GM18907 (cell line): ENCODE measurements at regions not wholly inside any gene's neighbourhood (a gene's known extent, or its start where the extent isn't known, plus 50 kb on each side); places are given as distances from the start of the nearest gene placed in this dataset.
"Not testable (repeated sequence)": the region's sequence is repeated elsewhere in the genome, so short reads cannot be mapped to it uniquely, and the experiment has no call there.

Experiments used
- ATAC-seq: cut with Tn5 transposase; IDR thresholded peaks from one replicate; pipeline ENCODE4 v1.9.1; 2021; ENCODE audit warnings: mild to moderate bottlenecking, moderate library complexity; ENCODE audit not compliant: unreplicated experiment

DNA sequence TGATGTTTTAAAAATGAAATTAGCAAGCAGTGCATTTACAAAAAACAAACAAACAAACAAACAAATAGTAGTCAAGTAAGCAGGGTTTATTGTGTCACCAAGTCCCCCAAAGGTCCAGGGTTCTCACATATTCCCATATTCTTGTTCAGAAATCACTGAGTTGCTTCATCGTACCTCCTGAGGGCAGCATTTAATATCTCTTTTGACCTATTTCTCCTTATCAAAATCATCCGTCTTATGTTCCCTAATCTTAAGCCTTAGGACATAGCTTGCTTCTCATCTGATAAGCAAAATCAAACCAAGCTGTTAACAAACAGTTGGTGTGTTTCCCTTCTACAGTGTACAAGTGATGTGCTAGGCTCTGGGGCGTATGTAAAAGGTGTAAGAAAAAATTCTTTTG, 109.5 kb upstream of the MAN2A1 start:
- no peak for ATAC-seq

DNA sequence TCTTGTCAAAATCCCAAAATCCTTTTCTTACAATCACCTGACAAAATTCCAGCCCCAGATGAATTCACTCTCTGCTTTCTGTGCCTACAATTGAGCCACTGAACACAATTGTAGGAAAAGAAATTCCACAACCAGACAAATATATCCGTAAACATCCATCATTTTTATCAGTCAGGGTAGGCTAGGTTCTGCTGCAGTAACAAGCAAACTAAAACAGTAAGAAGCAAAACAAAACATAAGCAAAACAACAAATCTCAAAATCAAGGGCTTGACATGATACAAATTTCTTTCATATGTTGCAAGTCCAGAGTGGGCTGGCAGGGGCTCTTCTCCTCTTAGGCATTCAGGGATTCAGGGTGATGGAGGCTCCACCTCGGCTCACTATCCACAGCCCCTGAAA, 114.2 kb upstream of the MAN2A1 start:
- ATAC-seq, result no peak

DNA sequence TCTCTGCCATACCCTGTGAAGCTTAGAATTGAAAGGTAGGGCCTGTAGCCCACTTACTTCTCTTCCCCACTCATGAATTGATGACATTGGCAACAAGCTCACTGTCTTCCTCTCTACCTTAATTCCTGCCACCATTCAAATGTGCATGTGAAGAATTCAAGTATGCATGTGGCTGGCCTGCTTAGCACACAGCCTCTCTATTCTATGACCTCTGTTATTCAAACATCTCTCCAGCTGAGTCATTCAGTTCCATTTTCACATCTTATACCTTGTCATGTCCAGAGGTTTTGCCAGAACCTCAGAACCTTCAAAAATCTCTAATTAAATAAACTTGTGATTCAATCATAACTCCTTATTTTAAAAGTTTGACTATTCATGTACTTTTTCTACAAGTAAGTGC, 114.7 kb upstream of the MAN2A1 start:
- ATAC-seq, result no peak

DNA sequence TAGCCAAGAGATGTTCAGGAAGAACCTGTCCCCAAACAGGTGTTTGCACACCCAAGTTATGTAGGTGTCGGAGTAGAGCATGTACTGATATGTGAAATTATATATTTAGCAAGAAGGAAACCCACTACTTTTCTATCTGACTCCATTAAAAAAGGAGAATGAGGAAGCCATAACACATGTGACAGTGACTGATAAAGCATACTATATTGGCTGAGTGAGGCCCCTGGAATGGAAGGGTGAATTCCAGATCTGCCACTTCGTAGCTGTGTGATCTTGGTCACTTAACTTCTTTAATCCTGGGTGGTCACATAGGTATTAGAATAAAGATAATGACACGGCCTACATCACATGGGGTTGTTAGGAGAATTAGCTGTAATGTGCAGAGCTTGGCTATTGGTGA, 116.0 kb upstream of the MAN2A1 start:
- ATAC-seq, result no peak

DNA sequence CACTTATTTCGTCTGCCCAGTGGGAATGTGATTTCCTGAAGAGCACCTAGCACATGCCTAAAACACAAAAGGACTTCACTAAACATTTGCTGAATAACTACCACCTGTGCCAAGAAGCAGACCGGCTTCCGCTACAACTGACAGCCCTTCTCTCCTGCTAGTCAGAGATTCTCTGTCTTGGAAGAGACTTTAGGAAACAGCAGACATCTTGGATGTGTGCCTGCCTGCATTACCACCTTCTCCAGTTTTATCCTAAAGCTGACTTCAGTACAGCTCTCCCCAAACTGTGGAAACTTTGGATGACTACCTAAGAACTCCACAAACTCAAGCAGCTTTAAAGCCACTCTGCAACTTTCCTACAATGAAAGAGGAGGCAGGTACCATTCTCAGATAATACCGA, 116.5 kb upstream of the MAN2A1 start:
- ATAC-seq, result no peak

DNA sequence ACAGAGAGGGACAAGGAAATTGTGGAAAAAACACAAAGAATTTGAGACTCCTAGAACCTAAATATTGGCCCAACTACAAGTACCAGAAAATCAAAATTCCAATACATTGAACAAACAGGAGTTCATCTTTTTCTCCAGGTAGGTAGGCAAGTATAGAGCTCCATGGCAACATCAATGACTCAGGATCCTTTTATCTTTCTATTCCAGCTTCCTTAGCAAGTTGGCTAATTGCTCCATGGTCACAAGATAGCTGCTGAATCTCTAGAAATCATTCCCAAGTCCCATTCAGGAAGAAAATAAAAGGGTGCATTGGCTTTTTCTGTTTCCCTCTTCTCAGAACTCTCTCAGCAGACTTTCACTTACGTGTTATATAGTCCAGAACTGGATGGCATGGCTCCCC, 117.9 kb upstream of the MAN2A1 start:
- ATAC-seq, result no peak

DNA sequence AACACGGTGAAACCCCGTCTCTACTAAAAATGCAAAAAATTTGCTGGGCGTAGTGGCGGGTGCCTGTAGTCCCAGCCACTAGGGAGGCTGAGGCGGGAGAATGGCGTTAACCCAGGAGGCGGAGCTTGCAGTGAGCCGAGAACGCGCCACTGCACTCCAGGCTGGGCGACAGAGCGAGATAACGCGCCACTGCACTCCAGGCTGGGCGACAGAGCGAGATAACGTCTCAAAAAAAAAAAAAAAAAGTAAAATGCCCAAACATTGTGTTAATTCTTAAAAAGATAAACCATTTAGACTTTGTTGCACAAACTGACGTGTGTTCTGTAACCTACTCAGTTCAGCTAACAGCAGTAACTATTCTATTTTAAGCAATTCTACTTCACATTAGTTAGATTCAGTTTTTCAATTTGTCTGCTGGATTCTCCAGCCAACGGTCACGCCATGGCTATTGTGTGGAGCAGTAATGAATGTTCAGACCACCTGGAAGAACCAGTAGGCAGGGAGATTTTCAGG, 119.3 kb upstream of the MAN2A1 start:
- ATAC-seq, result no peak

DNA sequence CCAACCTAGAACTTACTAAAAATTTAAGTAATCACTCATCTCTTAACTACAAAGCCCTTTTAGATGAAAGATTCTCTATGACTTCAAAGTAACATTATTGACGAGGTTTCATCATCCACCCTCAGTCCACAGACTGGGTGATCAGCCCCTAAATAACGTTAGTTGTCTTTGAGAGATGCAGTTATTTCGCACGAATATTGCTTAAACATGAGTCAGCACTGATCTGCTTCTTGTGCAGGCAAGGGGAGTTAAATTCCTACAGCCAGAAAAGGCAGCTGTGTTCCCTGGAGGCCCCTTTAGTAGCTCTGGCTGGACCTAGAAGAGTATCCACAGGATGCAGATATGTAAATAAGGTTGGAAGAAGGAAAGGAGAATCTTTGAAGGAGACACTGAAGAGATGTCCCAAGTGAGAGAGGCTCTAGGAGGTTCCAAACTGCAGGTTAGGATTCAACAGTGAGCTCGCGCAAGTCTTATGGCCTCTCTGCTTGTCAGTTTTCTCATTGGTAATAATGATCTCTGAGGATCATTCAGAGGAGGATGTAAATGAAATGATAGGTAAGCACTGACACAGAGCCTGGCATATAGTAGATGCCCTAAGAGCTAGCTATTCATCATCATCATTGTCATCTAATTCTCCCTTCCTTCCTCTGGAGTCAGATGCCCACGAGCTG, 122.2 kb upstream of the MAN2A1 start:
- no peak for ATAC-seq

DNA sequence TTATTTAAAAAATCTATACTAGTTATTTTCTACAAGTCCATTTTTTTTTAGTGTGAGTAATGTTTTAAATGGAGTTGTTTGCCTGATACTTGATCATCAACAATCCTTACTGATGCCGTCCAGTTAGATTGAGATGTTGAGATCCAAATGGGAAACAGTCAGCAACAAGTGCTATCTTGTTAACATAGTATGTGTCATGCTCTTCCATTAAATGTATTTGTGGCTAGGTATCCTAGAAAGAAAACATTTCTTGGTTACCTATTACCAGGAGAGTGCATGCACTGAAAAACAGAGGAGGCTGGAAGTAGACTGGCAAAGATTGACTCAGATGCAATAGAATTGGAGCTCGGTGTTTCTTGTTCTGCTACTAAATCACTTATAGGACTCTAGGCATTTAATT, 123.4 kb upstream of the MAN2A1 start:
- no peak for ATAC-seq

DNA sequence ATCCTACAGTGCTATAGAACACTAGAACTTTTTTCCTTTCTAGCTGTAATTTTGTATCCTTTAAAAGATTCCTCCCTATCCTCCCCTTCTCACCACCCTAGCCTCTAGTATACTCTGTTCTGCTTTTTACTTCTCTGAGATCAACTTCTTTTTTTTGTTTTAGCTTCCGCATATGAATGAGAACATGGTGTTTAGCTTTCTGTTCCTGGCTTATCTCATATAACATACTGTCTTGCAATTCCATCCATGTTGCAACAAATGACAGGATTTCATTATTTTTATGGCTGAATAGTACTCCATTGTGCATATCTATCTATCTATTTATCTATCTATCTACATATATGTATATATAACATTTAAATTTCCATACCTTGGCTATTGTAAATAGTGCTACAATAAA, 126.0 kb upstream of the MAN2A1 start:
- no peak for ATAC-seq

DNA sequence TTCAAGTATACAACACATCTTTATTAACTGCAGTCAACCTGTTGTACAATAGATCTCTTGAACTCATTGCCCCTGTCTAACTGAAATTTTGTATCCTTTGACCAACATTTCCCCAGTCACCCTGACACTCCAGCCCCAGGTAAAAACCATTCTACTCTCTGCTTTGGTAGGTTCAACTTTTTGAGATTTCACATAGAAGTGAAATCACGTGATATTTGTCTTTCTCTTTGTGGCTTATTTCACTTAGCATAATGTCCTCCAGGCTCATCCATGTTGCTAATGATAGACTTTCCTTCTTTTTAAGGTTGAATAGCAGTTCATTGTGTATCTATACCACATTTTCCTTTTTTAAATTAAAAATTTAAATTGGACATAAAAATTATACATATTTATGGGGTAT, 126.5 kb upstream of the MAN2A1 start:
- no peak for ATAC-seq

DNA sequence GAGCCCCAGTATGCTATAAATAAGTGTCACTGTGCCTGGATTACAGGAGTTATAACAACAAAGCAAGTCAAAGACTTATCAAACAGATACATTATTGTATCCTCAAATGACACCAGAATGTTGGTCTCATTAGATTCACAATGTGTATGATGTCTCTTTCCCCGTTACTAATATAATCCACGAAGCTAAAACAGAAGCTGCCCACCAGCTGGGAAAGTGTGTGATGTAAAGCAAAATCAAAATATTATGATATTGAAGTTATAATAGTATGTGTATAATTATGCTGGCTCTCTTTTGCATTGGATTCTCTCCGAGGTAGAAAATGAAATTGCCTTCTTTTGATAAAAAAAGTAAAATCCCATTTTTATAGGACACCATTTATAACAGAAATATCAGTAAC, 127.3 kb upstream of the MAN2A1 start:
- no peak for ATAC-seq

DNA sequence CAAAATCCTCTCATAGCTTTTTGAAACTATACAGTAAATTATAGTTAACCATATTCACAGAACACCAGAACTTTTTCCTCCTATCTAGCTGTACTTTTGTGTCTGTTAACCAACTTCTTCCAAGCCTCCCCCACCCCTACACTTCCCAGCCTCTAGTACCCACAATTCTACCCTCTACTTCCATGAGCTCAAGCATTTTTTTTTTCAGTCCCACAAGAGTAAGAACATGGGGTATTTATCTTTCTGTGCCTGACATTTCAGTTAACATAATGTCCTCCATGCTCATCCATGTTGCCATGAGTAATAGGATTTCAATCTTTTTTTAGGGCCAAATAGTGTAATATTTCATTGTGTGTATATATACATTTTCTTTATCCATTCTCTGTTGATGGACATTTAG, 128.3 kb upstream of the MAN2A1 start:
- ATAC-seq, result no peak

DNA sequence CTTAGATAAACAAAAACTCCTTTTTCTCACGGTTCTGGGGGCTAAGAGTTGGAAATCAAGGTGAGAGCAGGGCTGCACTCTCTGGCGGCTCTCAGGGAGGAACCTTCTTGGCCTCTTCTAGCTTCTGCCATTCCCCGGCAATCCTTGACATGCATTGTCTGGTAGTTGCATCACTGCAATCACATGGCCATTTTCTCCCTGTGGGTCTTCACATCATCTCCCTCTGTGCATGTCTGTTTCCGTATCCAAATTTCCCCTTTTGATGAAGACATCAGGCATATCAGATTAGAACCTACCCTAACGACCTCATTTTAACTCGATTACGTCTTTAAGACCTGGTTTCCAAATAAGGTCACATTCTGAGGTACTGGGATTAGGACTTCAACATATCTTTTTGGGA, 129.2 kb upstream of the MAN2A1 start:
- ATAC-seq, result no peak

DNA sequence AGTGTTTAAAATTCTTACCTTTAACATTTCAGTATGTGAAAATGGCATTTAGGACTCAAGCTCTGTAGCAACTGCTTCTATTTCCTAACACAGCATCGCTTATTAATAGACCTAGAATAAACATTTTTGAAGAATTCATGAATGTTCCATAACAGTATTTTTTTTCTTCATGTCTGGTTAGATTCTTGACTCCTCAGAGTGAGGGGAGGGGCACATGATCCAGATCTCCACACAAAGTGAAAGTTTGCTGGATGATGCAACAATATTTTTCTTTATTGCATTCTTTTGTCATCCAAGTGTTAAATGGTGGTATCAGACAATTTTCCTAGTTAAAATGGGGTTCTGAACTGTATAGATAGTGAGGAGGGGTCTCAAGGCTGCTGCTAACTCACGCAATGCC, 130.8 kb upstream of the MAN2A1 start:
- ATAC-seq, result no peak

DNA sequence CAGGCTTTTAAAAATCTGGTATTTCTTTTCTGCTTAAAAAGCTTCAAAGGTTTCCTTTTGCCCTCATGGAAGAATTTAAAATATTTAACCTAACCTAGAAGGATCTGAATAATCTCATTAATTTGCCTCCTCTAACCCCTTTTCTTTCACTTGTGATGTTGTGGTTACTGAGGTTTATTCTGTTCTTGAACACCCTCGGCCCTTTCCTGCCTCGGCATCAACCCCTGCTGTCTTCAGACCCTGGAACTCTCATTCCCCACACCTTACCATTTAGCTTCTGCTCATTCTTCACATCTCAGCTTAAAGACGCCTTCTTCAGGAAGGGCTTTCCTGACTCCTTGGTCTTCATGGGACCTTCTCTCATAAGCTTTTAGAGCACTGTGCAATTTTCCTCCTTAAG, 131.4 kb upstream of the MAN2A1 start:
- ATAC-seq, result no peak

DNA sequence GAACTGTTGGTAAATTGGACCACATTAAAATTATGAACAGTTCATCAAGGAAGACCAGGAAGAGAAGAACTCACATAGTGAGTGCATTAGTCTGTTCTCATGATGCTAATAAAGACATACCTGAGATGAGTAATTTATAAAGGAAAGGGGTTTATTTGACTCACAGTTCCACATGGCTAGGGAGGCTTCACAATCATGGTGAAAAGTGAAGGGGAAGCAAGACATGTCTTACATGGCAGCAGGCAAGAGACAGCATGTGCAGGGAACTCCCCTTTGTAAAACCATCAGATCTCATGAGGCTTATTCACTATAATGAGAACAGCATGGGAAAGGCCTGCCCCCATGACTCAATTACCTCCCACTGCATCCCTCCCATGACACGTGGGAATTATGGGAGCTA, 135.9 kb upstream of the MAN2A1 start:
- ATAC-seq, result no peak

DNA sequence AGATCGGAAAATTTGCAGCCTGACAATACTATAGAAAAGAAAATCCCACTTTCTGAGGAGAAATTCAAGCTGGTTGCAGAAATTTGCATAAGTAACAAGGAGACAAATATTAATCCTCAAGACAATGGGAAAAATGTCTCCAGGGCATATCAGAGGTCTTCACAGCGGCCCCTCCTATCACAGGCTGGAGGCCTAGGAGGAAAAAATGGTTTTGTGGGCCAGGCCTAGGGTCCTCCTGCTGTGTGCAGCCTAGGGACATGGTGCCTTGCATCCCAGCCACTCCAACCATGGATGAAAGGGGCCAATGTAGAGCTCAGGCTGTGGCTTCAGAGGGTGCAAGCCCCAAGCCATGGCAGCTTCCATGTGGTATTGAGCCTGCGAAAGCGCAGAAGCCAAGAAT, 138.5 kb upstream of the MAN2A1 start:
- not testable (repeated sequence) for ATAC-seq

DNA sequence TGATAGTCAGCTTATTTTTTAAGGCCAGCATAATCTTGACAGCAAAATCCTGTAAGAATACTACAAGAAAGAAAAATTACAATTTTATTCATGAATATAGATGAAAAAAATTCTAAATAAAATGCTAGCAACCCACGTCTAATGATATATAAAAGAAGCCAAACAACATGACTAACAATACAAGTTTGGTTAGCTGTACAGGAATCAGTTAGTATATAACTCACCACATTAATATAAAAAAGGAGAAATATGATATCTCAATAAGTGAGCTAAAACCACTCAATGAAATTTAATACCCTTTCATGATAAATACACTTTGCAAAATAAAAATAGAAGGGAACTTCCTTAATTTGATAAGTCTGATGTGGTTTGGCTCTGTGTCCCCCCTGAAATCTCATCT, 139.7 kb upstream of the MAN2A1 start:
- ATAC-seq, result no peak

DNA sequence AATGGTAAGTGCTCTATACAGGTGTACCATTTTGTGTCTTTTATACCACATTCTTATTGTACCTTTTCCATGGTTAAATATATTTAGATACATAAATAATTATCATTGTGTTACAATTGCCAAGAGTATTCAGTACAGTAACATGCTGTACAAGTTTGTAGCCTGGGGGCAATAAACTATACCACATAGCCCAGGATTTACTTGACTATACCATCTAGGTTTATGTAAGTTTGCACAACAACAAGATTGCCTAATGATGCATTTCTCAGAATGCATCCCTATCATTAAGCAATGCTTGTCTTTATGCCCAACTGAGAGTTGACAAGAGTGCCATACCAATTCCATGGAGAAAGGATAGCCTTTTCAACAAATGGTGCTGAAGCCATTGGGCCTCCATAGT, 136.7 kb upstream of the PJA2 start:
- ATAC-seq, result no peak

DNA sequence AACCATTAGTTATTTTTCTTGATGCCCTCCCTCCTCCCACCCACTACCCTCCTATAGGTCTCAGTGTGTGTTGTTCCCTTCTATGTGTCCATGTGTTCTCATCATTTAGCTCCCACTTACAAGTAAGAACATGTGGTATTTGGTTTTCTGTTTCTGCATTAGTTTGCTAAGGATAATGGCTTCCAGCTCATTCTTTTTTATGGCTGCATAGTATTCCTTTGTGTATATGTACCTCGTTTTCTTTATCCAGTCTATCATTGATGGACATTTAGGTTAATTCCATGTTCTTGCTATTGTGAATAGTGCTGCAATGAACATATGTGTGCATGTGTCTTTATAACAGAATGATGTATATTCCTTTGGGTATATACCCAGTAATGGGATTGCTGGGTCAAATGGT, 135.1 kb upstream of the PJA2 start:
- ATAC-seq, result not testable (repeated sequence)

DNA sequence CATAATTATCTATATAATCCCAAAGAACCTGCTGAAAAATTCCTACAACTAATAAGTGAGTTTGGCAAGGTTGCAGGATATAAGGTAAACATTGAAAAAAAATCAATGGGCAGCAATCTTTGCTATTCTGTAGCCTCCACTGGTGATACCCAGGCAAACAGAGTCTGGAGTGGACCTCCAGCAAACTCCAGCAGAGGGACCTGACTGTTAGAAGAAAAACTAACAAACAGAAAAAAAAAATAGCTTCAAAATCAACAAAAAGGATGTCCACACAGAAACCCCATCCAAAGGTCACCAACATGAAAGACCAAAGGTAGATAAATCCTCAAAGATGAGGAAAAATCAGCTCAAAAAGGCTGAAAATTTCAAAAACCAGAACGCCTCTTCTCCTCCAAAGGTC, 128.9 kb upstream of the PJA2 start:
- ATAC-seq, result not testable (repeated sequence)

DNA sequence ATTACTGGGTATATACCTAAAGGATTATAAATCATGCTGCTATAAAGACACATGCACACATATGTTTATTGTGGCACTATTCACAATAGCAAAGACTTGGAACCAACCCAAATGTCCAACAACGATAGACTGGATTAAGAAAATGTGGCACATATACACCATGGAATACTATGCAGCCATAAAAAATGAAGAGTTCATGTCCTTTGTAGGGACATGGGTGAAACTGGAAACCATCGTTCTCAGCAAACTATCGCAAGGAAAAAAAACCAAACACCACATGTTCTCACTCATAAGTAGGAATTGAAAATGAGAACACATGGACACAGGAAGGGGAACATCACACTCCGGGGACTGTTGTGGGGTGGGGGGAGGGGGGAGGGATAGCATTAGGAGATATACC, 125.3 kb upstream of the PJA2 start:
- ATAC-seq, result not testable (repeated sequence)
